HCT116 (cell line): ENCODE measurements at regions not wholly inside any gene's neighbourhood (a gene's known extent, or its start where the extent isn't known, plus 50 kb on each side); places are given as distances from the start of the nearest gene placed in this dataset.
"Not testable (repeated sequence)": the region's sequence is repeated elsewhere in the genome, so short reads cannot be mapped to it uniquely, and the experiment has no call there.

Experiments
- ATAC-seq: fragments of 200-7000 bp; cut with Tn5 transposase; 2 replicates; pipeline ENCODE4 v1.9.1; 2020; ENCODE audit warnings: mild to moderate bottlenecking, moderate library complexity
- BruUV-seq: library from RNA; stranded (reverse); fragments of 400-500 nt; replicated peaks from 2 replicates; lab custom pipeline; 2021; lab: Mats Ljungman, UMichigan
- CTCF ChIA-PET: fragments of 300-600 bp; sonication (Branson Sonifier 250); formaldehyde crosslinking; loops from one replicate; lab custom pipeline; 2021; ENCODE audit warnings: antibody characterized with exemption; lab: Charles Lee
- POLR2A ChIA-PET: fragments of 300-600, 350-600 bp; sonication (Branson Sonifier 250); formaldehyde crosslinking; loops from one replicate; lab custom pipeline; 2021; ENCODE audit warnings: antibody characterized with exemption; lab: Charles Lee
- RAD21 ChIA-PET, 2 experiments: fragments of 300-600 bp; sonication (Branson Sonifier 250); formaldehyde crosslinking; loops; one replicate each; lab custom pipeline; 2023; ENCODE audit warnings: low total read pairs in 2 of 2; ENCODE audit not compliant: uncharacterized antibody in 2 of 2, unreplicated experiment in 2 of 2, low non-redundant PET in 1 of 2; lab: Charles Lee
- DNase-seq: peaks from one replicate; pipeline ENCODE4 v3.0.0-alpha.2; 2010; ENCODE audit warnings: low read depth, low spot score
- H2AFZ ChIP-seq: fragments of 200-600 bp; shearing (Covaris generic), sonication (generic); 2 replicates; pipeline ENCODE4 v1.6.1; 2017; ENCODE audit warnings: low read depth, mixed run types, mixed read lengths, antibody characterized with exemption, low read length; ENCODE audit not compliant: poor library complexity, severe bottlenecking
- H3K27ac ChIP-seq: 2 replicates; pipeline ENCODE4 v1.5.1; 2012; ENCODE audit warnings: low read depth, low read length
- H3K27me3 ChIP-seq: fragments of 200-600 bp; sonication (generic); 2 replicates; pipeline ENCODE4 v1.6.1; 2016; ENCODE audit warnings: mixed run types, low read length, mixed read lengths; ENCODE audit not compliant: insufficient read depth
- H3K36me3 ChIP-seq, 2 experiments: fragments of 200-500 bp in 1 of 2; fragments of 200-600 bp in 1 of 2; sonication (Bioruptor generic) in 1 of 2; sonication (generic) in 1 of 2; 2 replicates each; pipeline versions ENCODE4 v1.5.1 to v1.6.1; 2014 to 2016; ENCODE audit warnings: low read length in 2 of 2, inconsistent platforms in 1 of 2, mixed read lengths in 1 of 2, mixed run types in 1 of 2; ENCODE audit not compliant: insufficient read depth in 2 of 2, control insufficient read depth in 1 of 2
- H3K4me1 ChIP-seq, 2 experiments: fragments of 200-600 bp in 1 of 2; sonication (generic) in 1 of 2; 2 replicates each; pipeline versions ENCODE4 v1.5.1 to v1.6.1; 2012 to 2017; ENCODE audit warnings: low read length in 2 of 2, inconsistent platforms in 1 of 2, mild to moderate bottlenecking in 1 of 2, mixed read lengths in 1 of 2, mixed run types in 1 of 2, moderate library complexity in 1 of 2; ENCODE audit not compliant: insufficient read depth in 2 of 2, control insufficient read depth in 1 of 2
- H3K4me2 ChIP-seq: fragments of 200-600 bp; sonication (generic); 2 replicates; pipeline ENCODE4 v1.6.1; 2017; ENCODE audit warnings: mixed run types, low read length, mixed read lengths
- H3K4me3 ChIP-seq, 2 experiments: fragments of 200-600 bp in 1 of 2; sonication (generic) in 1 of 2; replicated peaks in 1 of 2; 2 replicates each; pipeline ENCODE4 v1.5.1; 2011 to 2016; ENCODE audit warnings: low read length in 2 of 2, control low read depth in 1 of 2, low read depth in 1 of 2, mild to moderate bottlenecking in 1 of 2, mixed read lengths in 1 of 2, mixed run types in 1 of 2
- H3K79me2 ChIP-seq: fragments of 200-600 bp; sonication (generic); 2 replicates; pipeline ENCODE4 v1.6.1; 2017; ENCODE audit warnings: mild to moderate bottlenecking, mixed run types, low read length, moderate library complexity, mixed read lengths; ENCODE audit not compliant: insufficient read depth
- H3K9ac ChIP-seq: fragments of 200-600 bp; sonication (generic); 2 replicates; pipeline ENCODE4 v1.6.1; 2016; ENCODE audit warnings: low read length, mixed read lengths
- H3K9me2 ChIP-seq: fragments of 200-600 bp; sonication (generic), shearing (Covaris generic); 2 replicates; pipeline ENCODE4 v1.6.1; 2017; ENCODE audit warnings: mixed run types, mild to moderate bottlenecking, moderate library complexity; ENCODE audit not compliant: insufficient read depth
- H3K9me3 ChIP-seq, 2 experiments: fragments of 200-500 bp in 1 of 2; fragments of 200-600 bp in 1 of 2; sonication (Bioruptor generic) in 1 of 2; sonication (generic) in 1 of 2; 2 replicates each; pipeline ENCODE4 v1.6.1; 2014 to 2017; ENCODE audit warnings: low read length in 2 of 2, mixed read lengths in 2 of 2, inconsistent platforms in 1 of 2, low read depth in 1 of 2, mild to moderate bottlenecking in 1 of 2, mixed run types in 1 of 2, moderate library complexity in 1 of 2; ENCODE audit not compliant: control insufficient read depth in 1 of 2, insufficient read depth in 1 of 2
- H4K20me1 ChIP-seq: fragments of 200-600 bp; sonication (generic), shearing (Covaris generic); 2 replicates; pipeline ENCODE4 v1.6.1; 2017; ENCODE audit warnings: mixed run types, mild to moderate bottlenecking, moderate library complexity; ENCODE audit not compliant: insufficient read depth
- EZH2phosphoT487 ChIP-seq: fragments of 200-600 bp; IDR thresholded peaks from 2 replicates; pipeline ENCODE4 v1.6.1; 2018; ENCODE audit warnings: antibody characterized with exemption, borderline replicate concordance
- POLR2AphosphoS5 ChIP-seq: IDR thresholded peaks from 2 replicates; pipeline ENCODE4 v1.6.1; 2011; ENCODE audit warnings: mild to moderate bottlenecking, low read depth, low read length, moderate library complexity
- RAD21 ChIP-seq: IDR thresholded peaks from 2 replicates; pipeline ENCODE4 v1.6.1; 2012; ENCODE audit warnings: low read depth, mild to moderate bottlenecking
- SIN3A ChIP-seq: IDR thresholded peaks from 2 replicates; pipeline ENCODE4 v1.6.1; 2012; ENCODE audit warnings: low read depth
- SP1 ChIP-seq: IDR thresholded peaks from 2 replicates; pipeline ENCODE4 v1.6.1; 2012; ENCODE audit warnings: low read depth
- SRF ChIP-seq: IDR thresholded peaks from 2 replicates; pipeline ENCODE4 v1.6.1; 2012; ENCODE audit warnings: low read depth
- ZFX ChIP-seq: fragments of 450-650 bp; IDR thresholded peaks from 2 replicates; pipeline ENCODE4 v1.6.1; 2017
- intact Hi-C: fragments of 100-400 bp; cut with micrococcal nuclease; formaldehyde crosslinking; loops from 2 replicates; pipeline ENCODE4 v1.10.0; 2022
- TF ChIP-seq, protein P1 (sequence below): IDR thresholded peaks from 2 replicates; pipeline ENCODE4 v1.6.1; 2012; ENCODE audit warnings: low read depth

- H2AFZ ChIP-seq = no peak overlapping the region
- no peak overlapping the region for H3K4me3 ChIP-seq
Measured at GRCh38 chr5:28807195-28807729, 1768.9 kb upstream of the CDH9 start.

DNA sequence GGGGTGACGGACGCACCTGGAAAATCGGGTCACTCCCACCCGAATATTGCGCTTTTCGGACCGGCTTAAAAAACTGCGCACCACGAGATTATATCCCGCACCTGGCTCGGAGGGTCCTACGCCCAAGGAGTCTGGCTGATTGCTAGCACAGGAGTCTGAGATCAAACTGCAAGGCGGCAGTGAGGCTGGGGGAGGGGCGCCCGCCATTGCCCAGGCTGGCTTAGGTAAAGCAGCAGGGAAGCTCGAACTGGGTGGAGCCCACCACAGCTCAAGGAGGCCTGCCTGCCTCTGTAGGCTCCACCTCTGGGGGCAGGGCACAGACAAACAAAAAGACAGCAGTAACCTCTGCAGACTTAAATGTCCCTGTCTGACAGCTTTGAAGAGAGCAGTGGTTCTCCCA is 1760.6 kb upstream of the CDH9 start:
- BruUV-seq, H3K4me3 ChIP-seq, H2AFZ ChIP-seq, H3K9me3 ChIP-seq, H3K9me2 ChIP-seq, H3K36me3 ChIP-seq, CTCF ChIA-PET, H3K27ac ChIP-seq, H3K4me1 ChIP-seq, DNase-seq, H4K20me1 ChIP-seq, H3K9ac ChIP-seq, H3K4me2 ChIP-seq, RAD21 ChIA-PET, H3K79me2 ChIP-seq, intact Hi-C loops, POLR2A ChIA-PET, H3K27me3 ChIP-seq, ATAC-seq: not testable (repeated sequence)

More at GRCh38 chr5:28807195-28807729, 1768.9 kb upstream of the CDH9 start:
- RAD21 ChIA-PET = no interaction called here
- POLR2A ChIA-PET = no interaction called here
- intact Hi-C loops = no loop called here
- TF ChIP-seq ZFX (no peak), SP1 (no peak), SRF (no peak), SIN3A (no peak), EZH2phosphoT487 (no peak), RAD21 (no peak), POLR2AphosphoS5 (no peak)
- TF ChIP-seq, protein P1, sequence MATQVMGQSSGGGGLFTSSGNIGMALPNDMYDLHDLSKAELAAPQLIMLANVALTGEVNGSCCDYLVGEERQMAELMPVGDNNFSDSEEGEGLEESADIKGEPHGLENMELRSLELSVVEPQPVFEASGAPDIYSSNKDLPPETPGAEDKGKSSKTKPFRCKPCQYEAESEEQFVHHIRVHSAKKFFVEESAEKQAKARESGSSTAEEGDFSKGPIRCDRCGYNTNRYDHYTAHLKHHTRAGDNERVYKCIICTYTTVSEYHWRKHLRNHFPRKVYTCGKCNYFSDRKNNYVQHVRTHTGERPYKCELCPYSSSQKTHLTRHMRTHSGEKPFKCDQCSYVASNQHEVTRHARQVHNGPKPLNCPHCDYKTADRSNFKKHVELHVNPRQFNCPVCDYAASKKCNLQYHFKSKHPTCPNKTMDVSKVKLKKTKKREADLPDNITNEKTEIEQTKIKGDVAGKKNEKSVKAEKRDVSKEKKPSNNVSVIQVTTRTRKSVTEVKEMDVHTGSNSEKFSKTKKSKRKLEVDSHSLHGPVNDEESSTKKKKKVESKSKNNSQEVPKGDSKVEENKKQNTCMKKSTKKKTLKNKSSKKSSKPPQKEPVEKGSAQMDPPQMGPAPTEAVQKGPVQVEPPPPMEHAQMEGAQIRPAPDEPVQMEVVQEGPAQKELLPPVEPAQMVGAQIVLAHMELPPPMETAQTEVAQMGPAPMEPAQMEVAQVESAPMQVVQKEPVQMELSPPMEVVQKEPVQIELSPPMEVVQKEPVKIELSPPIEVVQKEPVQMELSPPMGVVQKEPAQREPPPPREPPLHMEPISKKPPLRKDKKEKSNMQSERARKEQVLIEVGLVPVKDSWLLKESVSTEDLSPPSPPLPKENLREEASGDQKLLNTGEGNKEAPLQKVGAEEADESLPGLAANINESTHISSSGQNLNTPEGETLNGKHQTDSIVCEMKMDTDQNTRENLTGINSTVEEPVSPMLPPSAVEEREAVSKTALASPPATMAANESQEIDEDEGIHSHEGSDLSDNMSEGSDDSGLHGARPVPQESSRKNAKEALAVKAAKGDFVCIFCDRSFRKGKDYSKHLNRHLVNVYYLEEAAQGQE = no peak
- BruUV-seq = no TSS peak
- Histone ChIP-seq H4K20me1 (no peaks in the 10 kb centered on the region), H3K79me2 (no peaks in the 10 kb centered on the region), H3K27me3 (no peaks in the 10 kb centered on the region), H3K9ac (no peak overlapping the region), H3K36me3 (no peaks in the 10 kb centered on the region), H3K27ac (no peak overlapping the region), H3K4me1 (no peaks in the 10 kb centered on the region), H3K9me2 (no peaks in the 10 kb centered on the region), H3K4me2 (no peak overlapping the region), H3K9me3 (peaks cover 4 to 6% of the 10 kb centered on the region in 2 experiments; a peak in 2 of 4 replicates)
- CTCF ChIA-PET = no interaction called here
- DNase-seq = no peak
- ATAC-seq = no peak
